GM04504 (cell line): ENCODE measurements at regions not wholly inside any gene's neighbourhood (a gene's known extent, or its start where the extent isn't known, plus 50 kb on each side); places are given as distances from the start of the nearest gene placed in this dataset.
"Not testable (repeated sequence)": the region's sequence is repeated elsewhere in the genome, so short reads cannot be mapped to it uniquely, and the experiment has no call there.

ENCODE experiments used
- DNase-seq: peaks from one replicate; pipeline ENCODE4 v3.0.0-alpha.2; 2012; ENCODE audit warnings: low read depth

- DNase-seq, result not testable (repeated sequence)
These were observed 108.2 kb downstream of the SPATA31A1 start for GRCh38 chr9:39463696-39464095.

- peak; percentile 10 for DNase-seq
These were observed 108.8 kb downstream of the SPATA31A1 start for GRCh38 chr9:39464122-39464777.

GRCh38 chr9:39474499-39474898 lies 119.0 kb downstream of the SPATA31A1 start:
- not testable (repeated sequence) for DNase-seq

GRCh38 chr9:39483073-39483472 lies 127.6 kb downstream of the SPATA31A1 start:
- not testable (repeated sequence) for DNase-seq

GRCh38 chr9:39483880-39484279 lies 128.4 kb downstream of the SPATA31A1 start:
- not testable (repeated sequence) for DNase-seq

GRCh38 chr9:39484292-39484691 lies 128.8 kb downstream of the SPATA31A1 start:
- DNase-seq, result not testable (repeated sequence)

GRCh38 chr9:39487477-39487876 lies 132.0 kb downstream of the SPATA31A1 start:
- not testable (repeated sequence) for DNase-seq

- not testable (repeated sequence) for DNase-seq
These were observed 140.8 kb downstream of the SPATA31A1 start for GRCh38 chr9:39496248-39496647.

GRCh38 chr9:39503178-39503577 lies 147.7 kb downstream of the SPATA31A1 start:
- DNase-seq, result not testable (repeated sequence)

- DNase-seq, result not testable (repeated sequence)
These were observed 172.0 kb downstream of the SPATA31A1 start for GRCh38 chr9:39527387-39528029.

- not testable (repeated sequence) for DNase-seq
These were observed 177.1 kb downstream of the SPATA31A1 start for GRCh38 chr9:39532597-39532996.

GRCh38 chr9:39533001-39533762 lies 177.7 kb downstream of the SPATA31A1 start:
- not testable (repeated sequence) for DNase-seq

GRCh38 chr9:39533763-39534548 lies 178.5 kb downstream of the SPATA31A1 start:
- not testable (repeated sequence) for DNase-seq

- DNase-seq, result not testable (repeated sequence)
These were observed 179.4 kb downstream of the SPATA31A1 start for GRCh38 chr9:39534897-39535296.

GRCh38 chr9:39542157-39542556 lies 186.7 kb downstream of the SPATA31A1 start:
- not testable (repeated sequence) for DNase-seq

- DNase-seq, result not testable (repeated sequence)
These were observed 189.6 kb downstream of the SPATA31A1 start for GRCh38 chr9:39545079-39545478.

GRCh38 chr9:39550573-39550972 lies 195.1 kb downstream of the SPATA31A1 start:
- not testable (repeated sequence) for DNase-seq

GRCh38 chr9:39551544-39551943 lies 196.1 kb downstream of the SPATA31A1 start:
- not testable (repeated sequence) for DNase-seq

- not testable (repeated sequence) for DNase-seq
These were observed 196.9 kb downstream of the SPATA31A1 start for GRCh38 chr9:39552242-39552881.

GRCh38 chr9:39554352-39554751 lies 198.9 kb downstream of the SPATA31A1 start:
- DNase-seq, result not testable (repeated sequence)

- DNase-seq, result not testable (repeated sequence)
These were observed 203.9 kb downstream of the SPATA31A1 start for GRCh38 chr9:39559384-39559783.
